ENCODE measurements at regions not wholly inside any gene's neighbourhood (a gene's known extent, or its start where the extent isn't known, plus 50 kb on each side); places are given as distances from the start of the nearest gene placed in this dataset.
"Not testable (repeated sequence)": the region's sequence is repeated elsewhere in the genome, so short reads cannot be mapped to it uniquely, and the experiment has no call there.

- no peak for DNase-seq
Observed at GRCh38 chr14:38696925-38697324, 406.1 kb downstream of the SEC23A start.

- DNase-seq, result no peak
Observed at GRCh38 chr14:38693423-38693822, 409.6 kb downstream of the SEC23A start.

GRCh38 chr14:38669027-38669426, 413.1 kb upstream of the CLEC14A start:
- DNase-seq, result no peak

- no peak for DNase-seq
Observed at GRCh38 chr14:38663382-38663781, 407.5 kb upstream of the CLEC14A start.

- no peak for DNase-seq
Observed at GRCh38 chr14:38662781-38663180, 406.9 kb upstream of the CLEC14A start.

GRCh38 chr14:38646391-38646790, 390.5 kb upstream of the CLEC14A start:
- DNase-seq, result no peak

GRCh38 chr14:38634913-38635312, 379.0 kb upstream of the CLEC14A start:
- not testable (repeated sequence) for DNase-seq

- no peak for DNase-seq
Observed at GRCh38 chr14:38629412-38629811, 373.5 kb upstream of the CLEC14A start.

- no peak for DNase-seq
Observed at GRCh38 chr14:38627163-38627562, 371.3 kb upstream of the CLEC14A start.

GRCh38 chr14:38623661-38624060, 367.8 kb upstream of the CLEC14A start:
- DNase-seq, result no peak

GRCh38 chr14:38618514-38618913, 362.6 kb upstream of the CLEC14A start:
- no peak for DNase-seq

- peak; percentile 48 for DNase-seq
Observed at GRCh38 chr14:38616959-38617358, 361.1 kb upstream of the CLEC14A start.

GRCh38 chr14:38611928-38612327, 356.0 kb upstream of the CLEC14A start:
- DNase-seq, result no peak

- DNase-seq, result no peak
Observed at GRCh38 chr14:38608244-38608643, 352.4 kb upstream of the CLEC14A start.

GRCh38 chr14:38605193-38606114, 349.6 kb upstream of the CLEC14A start:
- DNase-seq, result no peak

- DNase-seq, result not testable (repeated sequence)
Observed at GRCh38 chr14:38600572-38600971, 344.7 kb upstream of the CLEC14A start.

- DNase-seq, result no peak
Observed at GRCh38 chr14:38593476-38593875, 337.6 kb upstream of the CLEC14A start.

GRCh38 chr14:38592764-38593442, 337.0 kb upstream of the CLEC14A start:
- no peak for DNase-seq

- no peak for DNase-seq
Observed at GRCh38 chr14:38589747-38590350, 334.0 kb upstream of the CLEC14A start.

GRCh38 chr14:38583471-38583870, 327.6 kb upstream of the CLEC14A start:
- no peak for DNase-seq

GRCh38 chr14:38578278-38578681, 322.4 kb upstream of the CLEC14A start:
- no peak for DNase-seq

GRCh38 chr14:38567703-38568102, 311.8 kb upstream of the CLEC14A start:
- DNase-seq, result no peak

GRCh38 chr14:38561657-38562056, 305.8 kb upstream of the CLEC14A start:
- DNase-seq, result no peak

- DNase-seq, result no peak
Observed at GRCh38 chr14:38559711-38560110, 303.8 kb upstream of the CLEC14A start.

Measured in right forelimb (tissue), 1 donor.